CD4-positive, alpha-beta memory T cell (primary cell): ENCODE measurements at regions not wholly inside any gene's neighbourhood (a gene's known extent, or its start where the extent isn't known, plus 50 kb on each side); places are given as distances from the start of the nearest gene placed in this dataset.

Source experiments
- CTCF ChIA-PET: fragments of 350-600 bp; sonication (Branson Sonifier 250); formaldehyde crosslinking; loops from one replicate; lab custom pipeline; 2021; ENCODE audit warnings: inconsistent platforms; ENCODE audit not compliant: partially characterized antibody; lab: Charles Lee
- POLR2A ChIA-PET: fragments of 350-600 bp; sonication (Branson Sonifier 250); formaldehyde crosslinking; loops from one replicate; lab custom pipeline; 2021; ENCODE audit not compliant: partially characterized antibody; lab: Charles Lee
- DNase-seq, 5 donors: peaks; one replicate each; pipeline versions ENCODE4 v3.0.0 to v3.0.0-alpha.2; 2020 to 2022; ENCODE audit warnings: mixed read lengths in 1 of 5
- H3K27ac ChIP-seq: one replicate; pipeline ENCODE4 v1.7.0; 2013; ENCODE audit warnings: low read depth, low read length
- H3K27me3 ChIP-seq: 2 replicates; pipeline ENCODE4 v1.7.0; 2013; ENCODE audit warnings: mild to moderate bottlenecking, low read length, moderate library complexity; ENCODE audit not compliant: insufficient read depth
- H3K36me3 ChIP-seq: 2 replicates; pipeline ENCODE4 v1.7.0; 2013; ENCODE audit warnings: mild to moderate bottlenecking, low read length, moderate library complexity; ENCODE audit not compliant: insufficient read depth
- H3K4me1 ChIP-seq: 2 replicates; pipeline ENCODE4 v1.7.0; 2013; ENCODE audit warnings: mild to moderate bottlenecking, low read length, moderate library complexity; ENCODE audit not compliant: insufficient read depth
- H3K4me3 ChIP-seq, 2 donors: one replicate each; pipeline ENCODE4 v1.7.0; 2013; ENCODE audit warnings: low read length in 2 of 2, mild to moderate bottlenecking in 1 of 2
- H3K9me3 ChIP-seq, 2 donors: one replicate each; pipeline ENCODE4 v1.7.0; 2013; ENCODE audit warnings: low read length in 2 of 2, control low read depth in 1 of 2; ENCODE audit not compliant: control insufficient read depth in 1 of 2
- H3K27ac Mint-ChIP-seq, 7 donors: one replicate each; pipeline ENCODE4 v1.8.0; 2020 to 2021; ENCODE audit warnings: mixed read lengths in 7 of 7, mild to moderate bottlenecking in 6 of 7, inconsistent platforms in 3 of 7, moderate library complexity in 3 of 7
- H3K27me3 Mint-ChIP-seq, 2 donors: one replicate each; pipeline ENCODE4 v1.8.0; 2020 to 2021; ENCODE audit warnings: mixed read lengths in 2 of 2
- H3K36me3 Mint-ChIP-seq, 2 donors: one replicate each; pipeline ENCODE4 v1.8.0; 2020 to 2021; ENCODE audit warnings: mixed read lengths in 2 of 2, inconsistent platforms in 1 of 2, mild to moderate bottlenecking in 1 of 2
- H3K4me1 Mint-ChIP-seq, 4 donors: one replicate each; pipeline ENCODE4 v1.8.0; 2020 to 2021; ENCODE audit warnings: mixed read lengths in 4 of 4, mild to moderate bottlenecking in 1 of 4
- H3K4me3 Mint-ChIP-seq, 8 donors: one replicate each; pipeline ENCODE4 v1.8.0; 2020 to 2021; ENCODE audit warnings: mixed read lengths in 8 of 8, mild to moderate bottlenecking in 7 of 8, moderate library complexity in 6 of 8, inconsistent platforms in 3 of 8
- H3K9me3 Mint-ChIP-seq, 8 donors: one replicate each; pipeline ENCODE4 v1.8.0; 2020 to 2021; ENCODE audit warnings: mixed read lengths in 8 of 8, mild to moderate bottlenecking in 5 of 8, inconsistent platforms in 3 of 8, moderate library complexity in 1 of 8
- intact Hi-C: fragments of 100-400 bp; cut with micrococcal nuclease; formaldehyde crosslinking; loops from one replicate; pipeline ENCODE4 v1.15.1; 2023

- Mint-ChIP-seq H3K9me3 (peaks cover 0 to 5% (median 0%) of the 10 kb centered on the region in 8 donors), H3K27ac (no peak overlapping the region), H3K4me1 (no peaks in the 10 kb centered on the region), H3K27me3 (peaks cover 2 to 4% of the 10 kb centered on the region in 2 donors), H3K36me3 (no peaks in the 10 kb centered on the region), H3K4me3 (no peak overlapping the region)
- Histone ChIP-seq H3K36me3 (no peaks in the 10 kb centered on the region), H3K27me3 (no peaks in the 10 kb centered on the region), H3K27ac (no peak overlapping the region), H3K4me1 (no peaks in the 10 kb centered on the region), H3K4me3 (no peak overlapping the region), H3K9me3 (no peaks in the 10 kb centered on the region)
- intact Hi-C loops = no loop called here
- no peak for DNase-seq
- CTCF ChIA-PET = no interaction called here
- POLR2A ChIA-PET = no interaction called here
Observed at GRCh38 chr2:220212296-220213080, 585.1 kb downstream of the SLC4A3 start.

GRCh38 chr2:220215785-220216184 is 588.4 kb downstream of the SLC4A3 start:
- DNase-seq = no peak
- H3K36me3 Mint-ChIP-seq = no peaks in the 10 kb centered on the region
- H3K9me3 Mint-ChIP-seq = peaks cover 0 to 3% (median 0%) of the 10 kb centered on the region in 8 donors
- CTCF ChIA-PET = no interaction called here
- no peak overlapping the region for H3K4me3 Mint-ChIP-seq
- H3K4me1 ChIP-seq = no peaks in the 10 kb centered on the region
- H3K27me3 ChIP-seq = no peaks in the 10 kb centered on the region
- H3K27ac Mint-ChIP-seq = no peak overlapping the region
- intact Hi-C loops = no loop called here
- no peak overlapping the region for H3K27ac ChIP-seq
- POLR2A ChIA-PET = no interaction called here
- H3K9me3 ChIP-seq = no peaks in the 10 kb centered on the region
- H3K4me1 Mint-ChIP-seq = no peaks in the 10 kb centered on the region
- peaks cover 0 to 2% of the 10 kb centered on the region in 2 donors for H3K27me3 Mint-ChIP-seq
- H3K36me3 ChIP-seq = no peaks in the 10 kb centered on the region
- no peak overlapping the region for H3K4me3 ChIP-seq

GRCh38 chr2:220219371-220219770 is 591.9 kb downstream of the SLC4A3 start:
- ChIA-PET POLR2A (no interaction called here), CTCF (no interaction called here)
- Histone ChIP-seq H3K36me3 (no peaks in the 10 kb centered on the region), H3K9me3 (no peaks in the 10 kb centered on the region), H3K27me3 (no peaks in the 10 kb centered on the region), H3K4me1 (no peaks in the 10 kb centered on the region), H3K27ac (no peak overlapping the region), H3K4me3 (no peak overlapping the region)
- Mint-ChIP-seq H3K27ac (no peak overlapping the region), H3K27me3 (no peaks in the 10 kb centered on the region), H3K36me3 (no peaks in the 10 kb centered on the region), H3K4me3 (no peak overlapping the region), H3K4me1 (no peaks in the 10 kb centered on the region), H3K9me3 (peaks cover 0 to 2% (median 0%) of the 10 kb centered on the region in 8 donors)
- intact Hi-C loops = no loop called here
- DNase-seq = no peak

- Histone ChIP-seq H3K4me3 (no peak overlapping the region), H3K36me3 (no peaks in the 10 kb centered on the region), H3K9me3 (no peaks in the 10 kb centered on the region), H3K4me1 (no peaks in the 10 kb centered on the region), H3K27ac (no peak overlapping the region), H3K27me3 (no peaks in the 10 kb centered on the region)
- Mint-ChIP-seq H3K9me3 (peaks cover 0 to 2% (median 0%) of the 10 kb centered on the region in 8 donors), H3K27me3 (no peaks in the 10 kb centered on the region), H3K4me3 (no peak overlapping the region), H3K27ac (no peak overlapping the region), H3K4me1 (no peaks in the 10 kb centered on the region), H3K36me3 (no peaks in the 10 kb centered on the region)
- ChIA-PET CTCF (no interaction called here), POLR2A (no interaction called here)
- intact Hi-C loops = no loop called here
- no peak for DNase-seq
Observed at GRCh38 chr2:220220009-220220408, 592.6 kb downstream of the SLC4A3 start.

- POLR2A ChIA-PET = no interaction called here
- Histone ChIP-seq H3K36me3 (no peaks in the 10 kb centered on the region), H3K27ac (no peak overlapping the region), H3K4me3 (no peak overlapping the region), H3K4me1 (no peaks in the 10 kb centered on the region), H3K9me3 (no peaks in the 10 kb centered on the region), H3K27me3 (no peaks in the 10 kb centered on the region)
- no peak for DNase-seq
- Mint-ChIP-seq H3K9me3 (peaks cover 0 to 2% (median 0%) of the 10 kb centered on the region in 8 donors), H3K27me3 (no peaks in the 10 kb centered on the region), H3K4me3 (no peak overlapping the region), H3K27ac (no peak overlapping the region), H3K36me3 (no peaks in the 10 kb centered on the region), H3K4me1 (no peaks in the 10 kb centered on the region)
- CTCF ChIA-PET = no interaction called here
- intact Hi-C loops = no loop called here
Observed at GRCh38 chr2:220221992-220222391, 594.6 kb downstream of the SLC4A3 start.

GRCh38 chr2:220224691-220225543 is 597.5 kb downstream of the SLC4A3 start:
- POLR2A ChIA-PET = no interaction called here
- no peak overlapping the region for H3K27ac Mint-ChIP-seq
- no peak for DNase-seq
- CTCF ChIA-PET = no interaction called here
- no peaks in the 10 kb centered on the region for H3K4me1 Mint-ChIP-seq
- H3K9me3 ChIP-seq = no peaks in the 10 kb centered on the region
- no peaks in the 10 kb centered on the region for H3K27me3 Mint-ChIP-seq
- no peaks in the 10 kb centered on the region for H3K27me3 ChIP-seq
- no peaks in the 10 kb centered on the region for H3K36me3 Mint-ChIP-seq
- H3K4me3 ChIP-seq = no peak overlapping the region
- H3K4me3 Mint-ChIP-seq = no peak overlapping the region
- H3K27ac ChIP-seq = no peak overlapping the region
- peaks cover 0 to 3% (median 0%) of the 10 kb centered on the region in 8 donors for H3K9me3 Mint-ChIP-seq
- intact Hi-C loops = no loop called here
- H3K36me3 ChIP-seq = no peaks in the 10 kb centered on the region
- H3K4me1 ChIP-seq = no peaks in the 10 kb centered on the region

GRCh38 chr2:220226076-220226475 is 598.6 kb downstream of the SLC4A3 start:
- no peak for DNase-seq
- H3K9me3 ChIP-seq = no peaks in the 10 kb centered on the region
- POLR2A ChIA-PET = no interaction called here
- Mint-ChIP-seq H3K4me1 (no peaks in the 10 kb centered on the region), H3K4me3 (no peak overlapping the region), H3K9me3 (peaks cover 0 to 3% (median 0%) of the 10 kb centered on the region in 8 donors), H3K27ac (no peak overlapping the region), H3K27me3 (no peaks in the 10 kb centered on the region), H3K36me3 (no peaks in the 10 kb centered on the region)
- intact Hi-C loops = no loop called here
- H3K4me1 ChIP-seq = no peaks in the 10 kb centered on the region
- H3K36me3 ChIP-seq = no peaks in the 10 kb centered on the region
- H3K27me3 ChIP-seq = no peaks in the 10 kb centered on the region
- CTCF ChIA-PET = no interaction called here
- no peak overlapping the region for H3K4me3 ChIP-seq
- no peak overlapping the region for H3K27ac ChIP-seq
